HG03039 (cell line): ENCODE measurements at regions not wholly inside any gene's neighbourhood (a gene's known extent, or its start where the extent isn't known, plus 50 kb on each side); places are given as distances from the start of the nearest gene placed in this dataset.
"Not testable (repeated sequence)": the region's sequence is repeated elsewhere in the genome, so short reads cannot be mapped to it uniquely, and the experiment has no call there.

ENCODE experiments used
- ATAC-seq: cut with Tn5 transposase; IDR thresholded peaks from one replicate; pipeline ENCODE4 v1.9.1; 2021; ENCODE audit warnings: mild to moderate bottlenecking, moderate library complexity; ENCODE audit not compliant: unreplicated experiment

DNA sequence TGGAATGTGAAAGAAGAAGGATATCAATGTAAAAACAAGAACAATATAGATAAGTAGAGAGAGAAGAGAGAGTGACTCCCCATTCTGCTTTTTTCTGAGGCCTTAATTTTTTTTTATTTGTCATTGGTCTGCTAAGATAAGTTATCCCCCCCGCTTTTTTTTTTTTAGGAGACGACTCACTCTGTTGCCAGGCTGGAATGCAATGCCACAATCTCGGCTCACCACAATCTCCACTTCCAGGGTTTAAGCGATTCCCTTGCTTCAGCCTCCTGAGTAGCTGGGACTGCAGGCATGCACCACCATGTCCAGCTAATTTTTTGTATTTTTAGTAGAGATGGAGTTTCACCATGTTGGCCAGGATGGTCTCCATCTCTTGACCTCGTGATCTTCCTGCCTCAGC, 677.0 kb downstream of the MAFB start:
- ATAC-seq, result not testable (repeated sequence)

DNA sequence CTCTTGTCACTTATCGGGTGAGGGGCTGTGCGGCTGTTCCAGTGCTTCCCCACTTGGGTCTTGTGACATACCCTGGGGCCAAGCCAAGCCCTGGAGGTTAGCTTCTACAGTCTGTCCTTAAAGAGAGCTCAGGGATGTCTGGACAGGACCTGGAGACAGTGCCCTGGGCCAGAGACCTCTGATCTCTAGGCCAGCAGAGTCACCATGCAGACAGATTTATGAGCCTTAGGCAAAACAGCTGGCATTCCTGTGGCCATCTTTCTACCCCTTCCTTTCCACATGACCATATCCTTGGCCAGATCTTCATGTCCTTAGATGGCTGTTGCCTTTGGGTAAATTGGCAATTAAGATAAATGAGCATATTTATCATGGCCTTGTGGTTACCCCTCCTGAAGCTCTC, 678.6 kb downstream of the MAFB start:
- no peak for ATAC-seq

DNA sequence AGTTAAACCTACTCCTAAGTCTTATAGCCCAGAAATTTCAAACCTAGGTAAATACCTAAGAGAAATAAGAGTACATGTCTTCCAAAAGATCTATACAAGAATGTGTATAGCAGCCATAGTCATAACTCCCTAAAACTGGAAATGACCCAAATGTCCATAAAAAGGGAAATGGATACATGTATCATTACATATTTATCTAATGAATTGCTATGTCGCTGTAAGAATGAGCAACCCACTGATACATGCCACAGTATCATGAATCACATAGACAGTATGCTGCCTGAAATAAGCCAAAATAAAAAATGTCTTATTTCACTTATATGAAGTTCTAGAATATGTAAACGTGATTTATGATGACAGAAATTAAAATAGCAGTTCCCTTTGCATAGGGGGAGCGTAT, 679.5 kb downstream of the MAFB start:
- ATAC-seq, result no peak

DNA sequence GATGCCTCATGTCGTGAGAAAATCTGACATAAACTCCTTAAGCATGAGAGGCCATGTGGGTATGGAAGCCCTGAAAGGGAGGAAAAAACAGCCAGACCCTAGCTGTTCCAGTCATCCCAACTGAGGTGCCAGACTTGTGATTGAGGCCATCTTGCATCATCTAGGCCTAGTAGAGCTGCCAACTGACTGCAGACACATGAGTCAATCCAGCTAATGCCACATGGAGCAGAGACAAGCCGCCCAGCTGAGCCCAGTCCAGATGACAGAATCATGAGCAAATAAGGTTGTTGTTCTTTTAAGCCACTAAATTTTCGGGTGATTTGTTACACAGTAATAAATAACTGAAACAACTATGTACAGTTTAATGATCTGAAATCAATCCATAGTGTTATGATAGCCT, 680.9 kb downstream of the MAFB start:
- ATAC-seq, result no peak

DNA sequence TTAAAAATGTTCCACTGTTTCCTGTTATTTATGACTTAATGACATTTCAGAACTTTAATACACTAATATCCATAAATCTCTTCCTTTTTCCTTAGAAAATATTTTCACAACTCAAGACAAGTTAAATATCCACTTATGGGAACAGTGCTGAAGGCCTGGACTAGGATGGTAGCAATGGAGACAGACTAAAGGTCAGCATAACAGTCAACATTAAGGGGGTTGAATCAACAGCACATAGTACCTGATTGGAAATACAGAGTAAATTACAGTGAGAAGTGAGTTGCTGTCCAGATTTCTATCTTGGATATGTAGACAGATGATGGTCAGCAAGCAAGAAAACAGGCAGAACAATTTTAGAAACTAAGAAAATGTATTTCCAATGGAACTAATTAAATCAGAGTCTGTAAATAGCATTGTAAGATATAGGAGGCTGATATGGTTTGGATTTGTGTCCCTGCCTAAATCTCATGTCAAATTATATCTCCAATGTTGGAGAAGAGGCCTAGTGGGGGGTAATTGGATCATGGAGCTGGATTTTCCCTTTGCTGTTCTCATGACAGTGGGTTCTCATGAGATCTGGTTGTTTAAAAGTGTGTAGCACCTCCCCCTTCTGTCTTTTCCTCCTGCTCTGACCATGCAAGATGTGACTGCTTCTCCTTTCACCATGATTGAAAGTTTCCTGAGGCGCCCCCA, 682.7 kb downstream of the MAFB start:
- ATAC-seq, result no peak

GRCh38 chr20:40004092-40004491, 684.9 kb downstream of the MAFB start:
- not testable (repeated sequence) for ATAC-seq

DNA sequence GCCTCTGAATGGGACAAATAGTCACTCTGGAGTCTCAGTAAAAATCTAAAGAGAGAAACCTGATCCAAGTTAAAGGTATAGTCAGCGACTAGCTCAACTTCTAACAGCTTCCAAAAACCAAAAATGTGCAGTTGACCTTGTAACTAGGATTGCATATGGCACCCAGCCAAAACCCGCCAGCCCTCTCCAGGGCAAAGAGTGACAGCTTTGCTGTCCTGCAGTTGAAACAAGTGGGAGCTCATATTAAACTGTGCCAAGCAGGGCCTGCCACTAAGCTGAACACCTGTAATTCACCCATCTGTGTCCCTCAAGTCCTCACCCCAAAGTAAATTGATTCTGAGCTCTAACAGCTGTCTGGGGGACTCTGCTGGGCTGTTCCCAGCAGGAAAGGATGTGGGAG, 695.3 kb downstream of the MAFB start:
- ATAC-seq, result no peak

GRCh38 chr20:39990692-39991091, 698.3 kb downstream of the MAFB start:
- no peak for ATAC-seq

DNA sequence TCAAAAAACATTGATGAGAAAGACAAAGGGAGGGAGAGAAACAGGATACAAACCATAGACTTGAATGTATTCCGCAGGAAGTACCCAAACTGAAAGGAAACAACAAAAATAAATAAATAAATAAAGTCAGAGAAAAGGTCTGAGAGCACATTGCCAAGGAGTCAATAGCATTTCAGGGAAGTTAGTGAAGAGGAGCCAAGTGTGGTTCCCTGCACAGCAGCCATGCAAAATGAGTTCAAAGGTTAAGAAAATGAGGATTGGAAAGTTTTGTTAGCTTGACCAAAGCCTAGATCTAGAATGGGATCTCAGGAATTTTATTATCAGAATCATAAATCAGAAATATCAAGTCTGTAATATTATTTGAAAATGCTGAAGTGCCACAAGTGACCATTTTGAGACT, 700.0 kb downstream of the MAFB start:
- ATAC-seq, result no peak

DNA sequence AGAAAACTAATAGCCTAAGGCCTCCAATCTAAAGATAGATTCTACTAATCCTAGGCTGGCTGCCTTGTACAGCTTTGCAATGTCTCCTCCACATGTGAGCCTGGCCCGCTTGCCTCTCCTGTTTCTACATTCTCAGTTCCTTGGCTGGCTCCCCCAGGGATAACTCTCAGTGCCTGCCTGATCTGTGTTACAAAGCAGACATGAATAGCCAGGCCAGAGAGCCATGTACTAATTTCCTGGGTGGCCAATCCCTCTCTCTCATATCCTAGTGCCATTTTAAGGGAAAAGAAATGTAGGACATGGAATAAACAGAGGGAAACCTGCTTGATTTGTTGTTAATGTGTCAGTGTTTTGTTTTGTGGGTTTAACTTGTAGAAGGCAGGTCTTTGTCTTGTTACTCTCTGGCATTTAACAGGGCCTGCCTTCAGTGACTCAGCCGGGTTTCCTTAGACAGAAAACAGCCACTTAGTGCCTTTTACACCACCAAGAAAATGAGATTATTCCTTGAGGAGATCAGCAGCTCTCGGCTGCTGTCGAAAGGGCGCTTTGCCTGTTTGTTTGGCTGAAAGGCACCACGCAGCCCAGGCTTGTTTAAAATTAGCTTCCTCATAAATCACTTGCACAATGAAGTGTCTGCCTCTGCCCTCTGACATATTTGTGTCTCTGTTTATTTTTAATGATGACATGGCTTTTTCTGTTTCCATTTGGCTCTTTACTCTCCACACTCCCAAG, 702.7 kb downstream of the MAFB start:
- no peak for ATAC-seq

DNA sequence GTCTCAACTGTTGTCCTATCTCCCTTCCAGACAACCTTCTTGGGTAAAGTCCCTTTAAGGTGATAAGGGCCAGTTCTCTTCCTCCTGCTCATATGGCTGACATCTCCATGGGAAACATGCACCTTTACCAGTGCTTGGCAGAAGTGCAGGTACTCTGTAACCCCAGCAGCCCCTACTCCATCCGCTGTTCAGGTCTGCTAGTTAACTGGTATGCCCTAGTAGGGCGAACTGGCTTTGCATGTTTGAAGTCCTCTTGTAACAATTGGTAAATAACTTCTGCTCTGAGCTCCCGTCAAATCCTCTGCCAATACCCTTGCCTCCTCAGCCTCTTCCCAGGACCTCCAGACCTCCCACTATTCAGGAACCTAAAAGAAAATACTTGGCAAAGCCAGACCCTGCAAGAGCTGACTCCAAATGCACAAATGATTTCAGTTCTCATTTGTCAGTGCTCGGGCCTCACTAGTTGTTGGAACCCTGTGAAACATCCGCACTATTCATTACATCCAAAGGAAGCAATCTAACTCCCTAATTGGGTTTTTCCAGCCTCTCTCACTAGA, 703.7 kb downstream of the MAFB start:
- ATAC-seq, result no peak

DNA sequence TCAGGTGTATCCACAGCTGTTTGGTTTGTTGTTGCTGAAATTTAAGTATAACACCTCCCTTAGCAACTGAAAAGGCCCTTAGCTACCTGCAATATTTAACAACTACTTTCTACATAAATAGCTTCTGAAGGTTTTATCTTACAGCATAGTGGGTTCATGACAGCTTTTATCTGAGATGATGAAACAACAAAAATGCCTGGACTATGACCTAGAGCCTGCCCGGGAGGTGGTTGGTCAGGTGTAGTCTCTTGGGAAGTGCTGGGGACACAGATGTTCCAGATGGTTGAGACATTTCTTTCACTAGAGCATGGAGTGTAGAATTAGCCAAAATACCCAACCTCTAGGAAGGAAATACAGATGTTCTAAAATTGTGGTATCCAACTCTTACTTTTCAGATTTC, 705.4 kb downstream of the MAFB start:
- no peak for ATAC-seq

- ATAC-seq, result no peak
Observed at GRCh38 chr20:39983183-39983582, 705.9 kb downstream of the MAFB start.

- no peak for ATAC-seq
Observed at GRCh38 chr20:39974966-39975501, 714.0 kb downstream of the MAFB start.

DNA sequence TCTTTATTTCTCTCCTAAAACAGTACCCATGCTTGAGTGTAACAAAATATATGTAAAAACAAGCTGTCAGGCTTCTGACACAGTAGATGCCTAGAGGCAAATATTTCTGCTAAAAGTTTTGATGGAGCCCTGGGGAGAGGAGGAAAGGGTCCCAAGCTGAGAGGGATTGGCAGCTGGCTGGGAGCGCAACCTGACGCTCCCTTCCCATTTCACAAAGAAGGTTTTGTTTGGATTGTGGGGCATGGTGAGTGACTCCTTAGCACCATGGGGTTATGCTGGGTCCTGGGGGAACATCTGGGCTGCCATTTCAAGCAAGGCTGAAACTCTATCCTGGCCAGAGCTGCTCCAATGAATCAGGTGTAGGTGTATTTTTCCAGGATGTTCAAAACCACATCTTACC, 720.5 kb downstream of the MAFB start:
- no peak for ATAC-seq

- ATAC-seq, result no peak
Observed at GRCh38 chr20:39967806-39968205, 721.2 kb downstream of the MAFB start.

GRCh38 chr20:39961637-39962244, 727.3 kb downstream of the MAFB start:
- ATAC-seq, result no peak

DNA sequence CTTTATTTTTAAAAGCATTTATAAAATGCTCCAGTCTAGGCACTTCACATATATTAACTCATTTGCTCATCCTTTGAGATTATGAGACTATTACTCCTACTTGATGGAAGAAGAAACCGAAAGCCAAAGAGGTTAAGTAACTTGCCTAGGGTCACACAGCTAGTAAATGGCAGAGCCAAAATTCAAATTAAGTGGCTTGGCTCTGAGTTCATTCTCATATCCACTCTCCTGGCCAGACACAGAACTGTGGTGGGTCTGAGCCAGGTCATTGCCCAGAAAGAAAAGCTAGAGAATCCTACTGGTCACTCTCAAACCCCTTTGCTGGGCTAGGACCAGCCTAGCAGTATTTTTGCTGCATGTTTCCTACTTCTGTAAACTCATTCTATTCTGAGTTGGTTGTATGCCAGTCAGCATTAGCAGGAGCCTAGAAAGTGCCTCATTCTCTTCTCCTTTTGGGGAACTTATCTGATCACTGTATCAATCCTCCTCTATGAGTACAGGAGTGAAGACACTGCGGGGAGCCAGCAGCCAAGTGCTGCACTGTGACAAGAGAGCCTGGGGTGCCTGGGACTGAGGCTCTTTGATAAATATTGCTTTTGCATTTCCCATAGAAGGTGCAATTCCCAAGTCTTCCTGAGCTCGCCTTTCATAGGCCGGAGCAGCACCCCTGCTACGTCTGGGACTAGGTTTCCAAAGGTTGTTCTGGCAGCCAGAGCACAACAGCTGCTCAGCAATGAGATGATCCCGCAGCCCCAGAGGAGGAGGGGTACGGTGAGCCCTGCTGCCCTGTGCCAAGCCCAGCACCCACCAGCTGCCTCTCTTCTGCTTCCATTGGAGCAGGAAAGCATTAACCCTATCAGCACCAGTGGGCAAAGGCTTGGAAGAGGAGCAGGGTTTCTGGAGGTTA, 728.3 kb downstream of the MAFB start:
- no peak for ATAC-seq

- not testable (repeated sequence) for ATAC-seq
Observed at GRCh38 chr20:39957911-39958310, 731.1 kb downstream of the MAFB start.

GRCh38 chr20:39954621-39955020, 734.4 kb downstream of the MAFB start:
- no peak for ATAC-seq

DNA sequence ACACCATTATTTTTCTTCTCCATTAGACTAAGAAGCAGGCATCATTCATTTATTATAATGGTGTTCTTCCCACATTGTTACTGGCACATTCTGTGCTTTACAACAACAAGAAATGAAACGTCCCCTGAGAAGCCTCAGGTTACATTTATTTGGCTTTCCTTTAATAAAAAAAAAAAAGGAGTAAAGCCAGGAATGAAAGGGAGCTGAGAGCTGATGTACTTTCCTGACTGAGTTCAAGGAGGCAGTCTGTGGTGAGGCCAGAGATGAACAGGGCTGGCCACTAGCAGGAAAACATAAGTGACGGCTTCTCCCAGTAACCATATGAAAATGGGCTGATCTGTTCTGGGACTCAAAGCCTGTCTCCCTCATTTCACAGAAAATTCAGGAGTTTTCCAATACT, 742.1 kb downstream of the MAFB start:
- no peak for ATAC-seq
